HCT116 (cell line): ENCODE measurements at regions not wholly inside any gene's neighbourhood (a gene's known extent, or its start where the extent isn't known, plus 50 kb on each side); places are given as distances from the start of the nearest gene placed in this dataset.

Source experiments
- ATAC-seq: fragments of 200-7000 bp; cut with Tn5 transposase; 2 replicates; pipeline ENCODE4 v1.9.1; 2020; ENCODE audit warnings: mild to moderate bottlenecking, moderate library complexity
- BruUV-seq: library from RNA; stranded (reverse); fragments of 400-500 nt; replicated peaks from 2 replicates; lab custom pipeline; 2021; lab: Mats Ljungman, UMichigan
- CTCF ChIA-PET: fragments of 300-600 bp; sonication (Branson Sonifier 250); formaldehyde crosslinking; loops from one replicate; lab custom pipeline; 2021; ENCODE audit warnings: antibody characterized with exemption; lab: Charles Lee
- POLR2A ChIA-PET: fragments of 300-600, 350-600 bp; sonication (Branson Sonifier 250); formaldehyde crosslinking; loops from one replicate; lab custom pipeline; 2021; ENCODE audit warnings: antibody characterized with exemption; lab: Charles Lee
- RAD21 ChIA-PET, 2 experiments: fragments of 300-600 bp; sonication (Branson Sonifier 250); formaldehyde crosslinking; loops; one replicate each; lab custom pipeline; 2023; ENCODE audit warnings: low total read pairs in 2 of 2; ENCODE audit not compliant: uncharacterized antibody in 2 of 2, unreplicated experiment in 2 of 2, low non-redundant PET in 1 of 2; lab: Charles Lee
- DNase-seq: peaks from one replicate; pipeline ENCODE4 v3.0.0-alpha.2; 2010; ENCODE audit warnings: low read depth, low spot score
- H2AFZ ChIP-seq: fragments of 200-600 bp; shearing (Covaris generic), sonication (generic); 2 replicates; pipeline ENCODE4 v1.6.1; 2017; ENCODE audit warnings: low read depth, mixed run types, mixed read lengths, antibody characterized with exemption, low read length; ENCODE audit not compliant: poor library complexity, severe bottlenecking
- H3K27ac ChIP-seq: 2 replicates; pipeline ENCODE4 v1.5.1; 2012; ENCODE audit warnings: low read depth, low read length
- H3K27me3 ChIP-seq: fragments of 200-600 bp; sonication (generic); 2 replicates; pipeline ENCODE4 v1.6.1; 2016; ENCODE audit warnings: mixed run types, low read length, mixed read lengths; ENCODE audit not compliant: insufficient read depth
- H3K36me3 ChIP-seq, 2 experiments: fragments of 200-500 bp in 1 of 2; fragments of 200-600 bp in 1 of 2; sonication (Bioruptor generic) in 1 of 2; sonication (generic) in 1 of 2; 2 replicates each; pipeline versions ENCODE4 v1.5.1 to v1.6.1; 2014 to 2016; ENCODE audit warnings: low read length in 2 of 2, inconsistent platforms in 1 of 2, mixed read lengths in 1 of 2, mixed run types in 1 of 2; ENCODE audit not compliant: insufficient read depth in 2 of 2, control insufficient read depth in 1 of 2
- H3K4me1 ChIP-seq, 2 experiments: fragments of 200-600 bp in 1 of 2; sonication (generic) in 1 of 2; 2 replicates each; pipeline versions ENCODE4 v1.5.1 to v1.6.1; 2012 to 2017; ENCODE audit warnings: low read length in 2 of 2, inconsistent platforms in 1 of 2, mild to moderate bottlenecking in 1 of 2, mixed read lengths in 1 of 2, mixed run types in 1 of 2, moderate library complexity in 1 of 2; ENCODE audit not compliant: insufficient read depth in 2 of 2, control insufficient read depth in 1 of 2
- H3K4me2 ChIP-seq: fragments of 200-600 bp; sonication (generic); 2 replicates; pipeline ENCODE4 v1.6.1; 2017; ENCODE audit warnings: mixed run types, low read length, mixed read lengths
- H3K4me3 ChIP-seq, 2 experiments: fragments of 200-600 bp in 1 of 2; sonication (generic) in 1 of 2; replicated peaks in 1 of 2; 2 replicates each; pipeline ENCODE4 v1.5.1; 2011 to 2016; ENCODE audit warnings: low read length in 2 of 2, control low read depth in 1 of 2, low read depth in 1 of 2, mild to moderate bottlenecking in 1 of 2, mixed read lengths in 1 of 2, mixed run types in 1 of 2
- H3K79me2 ChIP-seq: fragments of 200-600 bp; sonication (generic); 2 replicates; pipeline ENCODE4 v1.6.1; 2017; ENCODE audit warnings: mild to moderate bottlenecking, mixed run types, low read length, moderate library complexity, mixed read lengths; ENCODE audit not compliant: insufficient read depth
- H3K9ac ChIP-seq: fragments of 200-600 bp; sonication (generic); 2 replicates; pipeline ENCODE4 v1.6.1; 2016; ENCODE audit warnings: low read length, mixed read lengths
- H3K9me2 ChIP-seq: fragments of 200-600 bp; sonication (generic), shearing (Covaris generic); 2 replicates; pipeline ENCODE4 v1.6.1; 2017; ENCODE audit warnings: mixed run types, mild to moderate bottlenecking, moderate library complexity; ENCODE audit not compliant: insufficient read depth
- H3K9me3 ChIP-seq, 2 experiments: fragments of 200-500 bp in 1 of 2; fragments of 200-600 bp in 1 of 2; sonication (Bioruptor generic) in 1 of 2; sonication (generic) in 1 of 2; 2 replicates each; pipeline ENCODE4 v1.6.1; 2014 to 2017; ENCODE audit warnings: low read length in 2 of 2, mixed read lengths in 2 of 2, inconsistent platforms in 1 of 2, low read depth in 1 of 2, mild to moderate bottlenecking in 1 of 2, mixed run types in 1 of 2, moderate library complexity in 1 of 2; ENCODE audit not compliant: control insufficient read depth in 1 of 2, insufficient read depth in 1 of 2
- H4K20me1 ChIP-seq: fragments of 200-600 bp; sonication (generic), shearing (Covaris generic); 2 replicates; pipeline ENCODE4 v1.6.1; 2017; ENCODE audit warnings: mixed run types, mild to moderate bottlenecking, moderate library complexity; ENCODE audit not compliant: insufficient read depth
- CEBPB ChIP-seq: IDR thresholded peaks from 2 replicates; pipeline ENCODE4 v1.6.1; 2012; ENCODE audit warnings: low read depth
- ELF1 ChIP-seq: IDR thresholded peaks from 2 replicates; pipeline ENCODE4 v1.6.1; 2012; ENCODE audit warnings: low read depth, borderline replicate concordance
- EZH2phosphoT487 ChIP-seq: fragments of 200-600 bp; IDR thresholded peaks from 2 replicates; pipeline ENCODE4 v1.6.1; 2018; ENCODE audit warnings: antibody characterized with exemption, borderline replicate concordance
- FOSL1 ChIP-seq: IDR thresholded peaks from 2 replicates; pipeline ENCODE4 v1.6.1; 2012; ENCODE audit warnings: low read depth
- JUND ChIP-seq: IDR thresholded peaks from 2 replicates; pipeline ENCODE4 v1.6.1; 2012
- MAX ChIP-seq: IDR thresholded peaks from 2 replicates; pipeline ENCODE4 v1.6.1; 2012
- POLR2A ChIP-seq: IDR thresholded peaks from 2 replicates; pipeline ENCODE4 v1.7.0; 2011; ENCODE audit warnings: borderline replicate concordance; ENCODE audit not compliant: insufficient read depth, insufficient read length; ENCODE audit errors: extremely low read depth
- RAD21 ChIP-seq: IDR thresholded peaks from 2 replicates; pipeline ENCODE4 v1.6.1; 2012; ENCODE audit warnings: low read depth, mild to moderate bottlenecking
- SIN3A ChIP-seq: IDR thresholded peaks from 2 replicates; pipeline ENCODE4 v1.6.1; 2012; ENCODE audit warnings: low read depth
- YY1 ChIP-seq: IDR thresholded peaks from 2 replicates; pipeline ENCODE4 v1.6.1; 2011; ENCODE audit warnings: low read length, low read depth, moderate library complexity, mild to moderate bottlenecking; ENCODE audit not compliant: insufficient replicate concordance; ENCODE audit errors: extremely low read depth
- ZBTB33 ChIP-seq: IDR thresholded peaks from 2 replicates; pipeline ENCODE4 v1.6.1; 2011; ENCODE audit warnings: mild to moderate bottlenecking, low read length, moderate library complexity; ENCODE audit not compliant: insufficient replicate concordance; ENCODE audit errors: extremely low read depth
- ZFX ChIP-seq: fragments of 450-650 bp; IDR thresholded peaks from 2 replicates; pipeline ENCODE4 v1.6.1; 2017
- intact Hi-C: fragments of 100-400 bp; cut with micrococcal nuclease; formaldehyde crosslinking; loops from 2 replicates; pipeline ENCODE4 v1.10.0; 2022

GRCh38 chr2:109058191-109058632 lies 69.2 kb upstream of the EDAR start:
- ATAC-seq (no peak), DNase-seq (no peak)
- Histone ChIP-seq H3K79me2 (no peaks in the 10 kb centered on the region), H3K27me3 (no peaks in the 10 kb centered on the region), H3K4me2 (no peak overlapping the region), H4K20me1 (no peaks in the 10 kb centered on the region), H3K36me3 (no peaks in the 10 kb centered on the region), H3K9ac (no peak overlapping the region), H3K4me3 (no peak overlapping the region), H3K9me3 (no peaks in the 10 kb centered on the region), H3K27ac (no peak overlapping the region), H2AFZ (no peak overlapping the region), H3K4me1 (no peaks in the 10 kb centered on the region; a peak in 1 of 4 replicates), H3K9me2 (no peaks in the 10 kb centered on the region)
- no TSS peak for BruUV-seq
- intact Hi-C loops: no loop called here
- CTCF ChIA-PET: no interaction called here
- TF ChIP-seq ZBTB33 (no peak), JUND (no peak), FOSL1 (no peak), ELF1 (no peak), POLR2A (no peak), ZFX (no peak), RAD21 (no peak), MAX (no peak), EZH2phosphoT487 (no peak), YY1 (no peak), SIN3A (no peak), CEBPB (no peak)
- POLR2A ChIA-PET: no interaction called here
- RAD21 ChIA-PET: no interaction called here
